H9 (cell line): ENCODE measurements at regions not wholly inside any gene's neighbourhood (a gene's known extent, or its start where the extent isn't known, plus 50 kb on each side); places are given as distances from the start of the nearest gene placed in this dataset.

Experiments
- DNase-seq: peaks from one replicate; pipeline ENCODE4 v3.0.0-alpha.2; 2017
- H2AFZ ChIP-seq: one replicate; pipeline ENCODE4 v1.6.1; 2013; ENCODE audit warnings: mild to moderate bottlenecking, low read length, control low read depth, moderate library complexity
- H2AK5ac ChIP-seq: 2 replicates; pipeline ENCODE4 v1.6.1; 2013; ENCODE audit warnings: low read length, control low read depth, mixed read lengths; ENCODE audit not compliant: insufficient read length
- H2BK120ac ChIP-seq: one replicate; pipeline ENCODE4 v1.6.1; 2013; ENCODE audit warnings: low read depth, mild to moderate bottlenecking, low read length, control low read depth, inconsistent platforms; ENCODE audit not compliant: poor library complexity, severe bottlenecking
- H2BK12ac ChIP-seq: 2 replicates; pipeline ENCODE4 v1.6.1; 2013; ENCODE audit warnings: low read length, control low read depth, mixed read lengths, low read depth; ENCODE audit not compliant: insufficient read length
- H2BK15ac ChIP-seq: 2 replicates; pipeline ENCODE4 v1.6.1; 2013; ENCODE audit warnings: low read depth, low read length, control low read depth
- H2BK20ac ChIP-seq: one replicate; pipeline ENCODE4 v1.6.1; 2013; ENCODE audit warnings: low read depth, mild to moderate bottlenecking, low read length, control low read depth, inconsistent platforms; ENCODE audit not compliant: poor library complexity, severe bottlenecking
- H2BK5ac ChIP-seq: 2 replicates; pipeline ENCODE4 v1.6.1; 2013; ENCODE audit warnings: low read length, control low read depth, mixed read lengths; ENCODE audit not compliant: insufficient read length
- H3K14ac ChIP-seq: 2 replicates; pipeline ENCODE4 v1.6.1; 2013; ENCODE audit warnings: low read length, control low read depth; ENCODE audit not compliant: insufficient read depth
- H3K18ac ChIP-seq: 2 replicates; pipeline ENCODE4 v1.6.1; 2013; ENCODE audit warnings: low read depth, mild to moderate bottlenecking, mixed read lengths, low read length, control low read depth; ENCODE audit not compliant: insufficient read length
- H3K23ac ChIP-seq: 2 replicates; pipeline ENCODE4 v1.6.1; 2013; ENCODE audit warnings: low read length, control low read depth, mixed read lengths, low read depth; ENCODE audit not compliant: insufficient read length
- H3K23me2 ChIP-seq: 2 replicates; pipeline ENCODE4 v1.6.1; 2013; ENCODE audit warnings: low read depth, mild to moderate bottlenecking, mixed read lengths, low read length, control low read depth; ENCODE audit not compliant: insufficient read length, poor library complexity, severe bottlenecking
- H3K27ac ChIP-seq: 2 replicates; pipeline ENCODE4 v1.5.1; 2013; ENCODE audit warnings: low read length, control low read depth, mixed read lengths, low read depth; ENCODE audit not compliant: insufficient read length
- H3K27me3 ChIP-seq: 2 replicates; pipeline ENCODE4 v1.6.1; 2013; ENCODE audit warnings: low read length, control low read depth, inconsistent platforms; ENCODE audit not compliant: insufficient read depth
- H3K4ac ChIP-seq: 2 replicates; pipeline ENCODE4 v1.6.1; 2013; ENCODE audit warnings: low read depth, mild to moderate bottlenecking, control low read depth, inconsistent platforms, low read length, moderate library complexity
- H3K4me1 ChIP-seq: 2 replicates; pipeline ENCODE4 v1.6.1; 2013; ENCODE audit warnings: low read length, control low read depth, inconsistent platforms; ENCODE audit not compliant: insufficient read depth
- H3K4me2 ChIP-seq: 2 replicates; pipeline ENCODE4 v1.6.1; 2013; ENCODE audit warnings: low read length, control low read depth, mixed read lengths; ENCODE audit not compliant: insufficient read length, insufficient read depth
- H3K56ac ChIP-seq: 2 replicates; pipeline ENCODE4 v1.6.1; 2013; ENCODE audit warnings: low read depth, mild to moderate bottlenecking, mixed read lengths, low read length, control low read depth; ENCODE audit not compliant: insufficient read length
- H3K79me1 ChIP-seq: 2 replicates; pipeline ENCODE4 v1.6.1; 2013; ENCODE audit warnings: low read depth, mild to moderate bottlenecking, moderate library complexity, low read length, control low read depth, inconsistent platforms; ENCODE audit not compliant: insufficient read depth, poor library complexity, severe bottlenecking
- H3K79me2 ChIP-seq: 2 replicates; pipeline ENCODE4 v1.6.1; 2013; ENCODE audit warnings: low read length, control low read depth, inconsistent platforms; ENCODE audit not compliant: insufficient read depth
- H3K9ac ChIP-seq: 2 replicates; pipeline ENCODE4 v1.6.1; 2013; ENCODE audit warnings: low read length, control low read depth, mixed read lengths; ENCODE audit not compliant: insufficient read length; ENCODE audit errors: extremely low read depth
- H3K9me3 ChIP-seq: one replicate; pipeline ENCODE4 v1.6.1; 2013; ENCODE audit warnings: low read depth, low read length, inconsistent platforms; ENCODE audit not compliant: control insufficient read depth
- H3T11ph ChIP-seq: one replicate; pipeline ENCODE4 v1.6.1; 2013; ENCODE audit warnings: mild to moderate bottlenecking, low read length, control low read depth, inconsistent platforms
- H4K20me1 ChIP-seq: one replicate; pipeline ENCODE4 v1.6.1; 2013; ENCODE audit not compliant: control insufficient read depth, insufficient read length, insufficient read depth
- H4K5ac ChIP-seq: 2 replicates; pipeline ENCODE4 v1.6.1; 2013; ENCODE audit warnings: low read depth, mild to moderate bottlenecking, mixed read lengths, low read length, control low read depth; ENCODE audit not compliant: insufficient read length
- H4K8ac ChIP-seq: replicated peaks from 2 replicates; pipeline ENCODE4 v1.6.1; 2013; ENCODE audit warnings: low read length, control low read depth, mixed read lengths, low read depth; ENCODE audit not compliant: insufficient read length
- H4K91ac ChIP-seq: 2 replicates; pipeline ENCODE4 v1.6.1; 2013; ENCODE audit warnings: low read depth, mild to moderate bottlenecking, moderate library complexity, mixed read lengths, low read length, control low read depth; ENCODE audit not compliant: insufficient read length
- H3K27ac Mint-ChIP-seq, 3 experiments: 2 replicates in 2 of 3; 3 replicates in 1 of 3; pipeline ENCODE4 v1.8.0; 2020 to 2021; ENCODE audit warnings: mixed read lengths in 3 of 3, mild to moderate bottlenecking in 1 of 3, moderate library complexity in 1 of 3
- H3K27me3 Mint-ChIP-seq: 2 replicates; pipeline ENCODE4 v1.8.0; 2021; ENCODE audit warnings: low read depth, mild to moderate bottlenecking, moderate library complexity, mixed read lengths
- H3K36me3 Mint-ChIP-seq, 3 experiments: 2 replicates in 2 of 3; 3 replicates in 1 of 3; pipeline ENCODE4 v1.8.0; 2020 to 2021; ENCODE audit warnings: low read depth in 3 of 3, mixed read lengths in 3 of 3; ENCODE audit not compliant: insufficient read depth in 1 of 3
- H3K4me1 Mint-ChIP-seq, 2 experiments: 2 replicates each; pipeline ENCODE4 v1.8.0; 2020; ENCODE audit warnings: mixed read lengths in 2 of 2
- H3K4me3 Mint-ChIP-seq, 2 experiments: 2 replicates in 1 of 2; 3 replicates in 1 of 2; pipeline ENCODE4 v1.8.0; 2020 to 2021; ENCODE audit warnings: mild to moderate bottlenecking in 2 of 2, mixed read lengths in 2 of 2, moderate library complexity in 1 of 2
- H3K9me3 Mint-ChIP-seq, 2 experiments: 2 replicates in 1 of 2; 3 replicates in 1 of 2; pipeline ENCODE4 v1.8.0; 2020; ENCODE audit warnings: mild to moderate bottlenecking in 2 of 2, mixed read lengths in 2 of 2, moderate library complexity in 1 of 2
- CTCF ChIP-seq: fragments of 200-600 bp; sonication (generic); conservative IDR thresholded peaks from 3 replicates; pipeline ENCODE4 v1.8.0; 2021; ENCODE audit warnings: antibody characterized with exemption, mild to moderate bottlenecking
- WGBS: extraction: QIAGEN DNeasy Blood & Tissue Kit; methylation state at CpG from one replicate; pipeline ENCODE4 v1.1.7; 2013; ENCODE audit warnings: missing lambda C conversion rate, low lambda C conversion rate, mixed read lengths; ENCODE audit not compliant: insufficient read length; ENCODE audit errors: extremely low coverage; 5-methylcytosine and 5-hydroxymethylcytosine counted together

GRCh38 chr12:19855851-19856250, 416.6 kb downstream of the AEBP2 start:
- Histone ChIP-seq H3K4me1 (no peaks in the 10 kb centered on the region), H3T11ph (no peak overlapping the region), H3K9ac (no peak overlapping the region), H3K14ac (no peak overlapping the region), H2BK15ac (no peak overlapping the region), H4K91ac (no peak overlapping the region), H3K4me2 (no peak overlapping the region), H3K18ac (no peak overlapping the region), H2AFZ (no peak overlapping the region), H3K23me2 (no peaks in the 10 kb centered on the region), H4K20me1 (no peaks in the 10 kb centered on the region), H2AK5ac (no peak overlapping the region), H2BK120ac (no peak overlapping the region), H3K4ac (no peak overlapping the region), H3K79me2 (no peaks in the 10 kb centered on the region), H3K27me3 (no peaks in the 10 kb centered on the region), H2BK5ac (no peak overlapping the region), H2BK12ac (no peak overlapping the region), H4K8ac (no peak overlapping the region), H2BK20ac (no peak overlapping the region), H4K5ac (no peak overlapping the region), H3K79me1 (no peaks in the 10 kb centered on the region), H3K23ac (no peak overlapping the region), H3K9me3 (no peaks in the 10 kb centered on the region), H3K56ac (no peak overlapping the region), H3K27ac (no peak overlapping the region)
- TF ChIP-seq CTCF: no peak
- Mint-ChIP-seq H3K27ac (no peak overlapping the region), H3K27me3 (no peaks in the 10 kb centered on the region), H3K4me1 (peaks cover 9 to 14% of the 10 kb centered on the region in 2 experiments), H3K9me3 (peaks cover 4 to 9% of the 10 kb centered on the region in 2 experiments; a peak in 3 of 5 replicates), H3K4me3 (no peak overlapping the region), H3K36me3 (peaks cover 0 to 2% (median 0%) of the 10 kb centered on the region in 3 experiments; a peak in 1 of 7 replicates)
- DNase-seq: no peak
- no CpG with 5 or more reads among the region's 4 CpGs for WGBS
